ENCODE measurements at regions not wholly inside any gene's neighbourhood (a gene's known extent, or its start where the extent isn't known, plus 50 kb on each side); places are given as distances from the start of the nearest gene placed in this dataset.

- no peak overlapping the region for H3K4me3 ChIP-seq (replicated peaks; ENCODE audit: insufficient read depth, low read length)
- no peaks in the 10 kb centered on the region for H3K27me3 ChIP-seq (ENCODE audit: insufficient read depth, poor library complexity, severe bottlenecking)
- DNase-seq (ENCODE audit: low read depth in 1 of 2, low spot score in 1 of 2) = no peak
- TF ChIP-seq REST (IDR thresholded peaks at IDR 0.05; ENCODE audit: insufficient replicate concordance, low read depth) (no peak), GABPA (IDR thresholded peaks at IDR 0.05; ENCODE audit: low read depth) (no peak), SPI1 (IDR thresholded peaks at IDR 0.05; ENCODE audit: borderline replicate concordance, low read depth) (no peak)
- no peak overlapping the region for H3K27ac ChIP-seq (replicated peaks)
Observed at GRCh38 chr16:77617553-77617952, 104.8 kb upstream of the NUDT7 start.

GRCh38 chr16:77617996-77618395 is 104.3 kb upstream of the NUDT7 start:
- Histone ChIP-seq H3K27ac (replicated peaks) (no peak overlapping the region), H3K27me3 (ENCODE audit: insufficient read depth, poor library complexity, severe bottlenecking) (no peaks in the 10 kb centered on the region), H3K4me3 (replicated peaks; ENCODE audit: insufficient read depth, low read length) (no peak overlapping the region)
- TF ChIP-seq GABPA (IDR thresholded peaks at IDR 0.05; ENCODE audit: low read depth) = no peak
- TF ChIP-seq REST (IDR thresholded peaks at IDR 0.05; ENCODE audit: insufficient replicate concordance, low read depth) = no peak
- TF ChIP-seq SPI1 (IDR thresholded peaks at IDR 0.05; ENCODE audit: borderline replicate concordance, low read depth) = no peak
- no peak for TF ChIP-seq CTCF (IDR thresholded peaks at IDR 0.05; ENCODE audit: insufficient read depth, low read length)
- TF ChIP-seq POLR2AphosphoS5 (IDR thresholded peaks at IDR 0.05; ENCODE audit: low read depth) = no peak
- DNase-seq (ENCODE audit: low read depth in 1 of 2, low spot score in 1 of 2) = no peak

GRCh38 chr16:77618951-77619350 is 103.4 kb upstream of the NUDT7 start:
- no peak for TF ChIP-seq SPI1 (IDR thresholded peaks at IDR 0.05; ENCODE audit: borderline replicate concordance, low read depth)
- Histone ChIP-seq H3K27ac (replicated peaks) (no peak overlapping the region), H3K27me3 (ENCODE audit: insufficient read depth, poor library complexity, severe bottlenecking) (no peaks in the 10 kb centered on the region), H3K4me3 (replicated peaks; ENCODE audit: insufficient read depth, low read length) (no peak overlapping the region)
- DNase-seq (ENCODE audit: low read depth in 1 of 2, low spot score in 1 of 2) = no peak

- Histone ChIP-seq H3K27ac (replicated peaks) (no peak overlapping the region), H3K4me3 (replicated peaks; ENCODE audit: insufficient read depth, low read length) (no peak overlapping the region)
Observed at GRCh38 chr16:77624085-77624484, 98.2 kb upstream of the NUDT7 start.

GRCh38 chr16:77636615-77637014 is 85.7 kb upstream of the NUDT7 start:
- Histone ChIP-seq H3K27ac (replicated peaks) (no peak overlapping the region), H3K4me3 (replicated peaks; ENCODE audit: insufficient read depth, low read length) (no peak overlapping the region), H3K27me3 (ENCODE audit: insufficient read depth, poor library complexity, severe bottlenecking) (no peaks in the 10 kb centered on the region)
- TF ChIP-seq POLR2AphosphoS5 (IDR thresholded peaks at IDR 0.05; ENCODE audit: low read depth) (no peak), CTCF (IDR thresholded peaks at IDR 0.05; ENCODE audit: insufficient read depth, low read length) (no peak), SPI1 (IDR thresholded peaks at IDR 0.05; ENCODE audit: borderline replicate concordance, low read depth) (no peak), REST (IDR thresholded peaks at IDR 0.05; ENCODE audit: insufficient replicate concordance, low read depth) (no peak)
- no peak for DNase-seq (ENCODE audit: low read depth in 1 of 2, low spot score in 1 of 2)

More at GRCh38 chr16:77624085-77624484, 98.2 kb upstream of the NUDT7 start:
- H3K27me3 ChIP-seq (ENCODE audit: insufficient read depth, poor library complexity, severe bottlenecking) = no peaks in the 10 kb centered on the region
- no peak for DNase-seq (ENCODE audit: low read depth in 1 of 2, low spot score in 1 of 2)
- no peak for TF ChIP-seq GABPA (IDR thresholded peaks at IDR 0.05; ENCODE audit: low read depth)

Measured in HL-60 (cell line).